Caco-2 (cell line): ENCODE measurements at regions not wholly inside any gene's neighbourhood (a gene's known extent, or its start where the extent isn't known, plus 50 kb on each side); places are given as distances from the start of the nearest gene placed in this dataset.

ENCODE experiments used
- BruUV-seq: library from RNA; stranded (reverse); fragments of 400-500 nt; replicated peaks from 2 replicates; lab custom pipeline; 2021; lab: Mats Ljungman, UMichigan
- CTCF ChIA-PET: fragments of 300-600 bp; sonication (Branson Sonifier 250); formaldehyde crosslinking; loops from one replicate; lab custom pipeline; 2022; ENCODE audit warnings: antibody characterized with exemption; lab: Charles Lee
- POLR2A ChIA-PET: fragments of 300-600 bp; sonication (Branson Sonifier 250); formaldehyde crosslinking; loops from one replicate; lab custom pipeline; 2022; ENCODE audit warnings: antibody characterized with exemption; lab: Charles Lee
- DNase-seq, 2 experiments: peaks; one replicate each; pipeline versions ENCODE4 v3.0.0 to v3.0.0-alpha.2; 2020 to 2022
- H3K27me3 ChIP-seq: replicated peaks from 2 replicates; pipeline ENCODE4 v1.6.0; 2011; ENCODE audit warnings: low read length; ENCODE audit not compliant: control insufficient read depth, insufficient read depth
- H3K36me3 ChIP-seq: 2 replicates; pipeline ENCODE4 v1.5.1; 2011; ENCODE audit warnings: low read length; ENCODE audit not compliant: control insufficient read depth, insufficient read depth
- H3K4me1 ChIP-seq: fragments of 250-450 bp; sonication (Bioruptor Pico); 2 replicates; pipeline ENCODE4 v1.5.1; 2020; ENCODE audit warnings: mild to moderate bottlenecking
- H3K4me3 ChIP-seq: 2 replicates; pipeline ENCODE4 v1.5.1; 2011; ENCODE audit warnings: low read depth, mild to moderate bottlenecking, control low read depth, low read length
- H3K9me3 ChIP-seq: fragments of 250-450 bp; sonication (Bioruptor Pico); 2 replicates; pipeline ENCODE4 v1.5.1; 2020; ENCODE audit warnings: mild to moderate bottlenecking, moderate library complexity
- H3K27ac Mint-ChIP-seq: one replicate; pipeline ENCODE4 v1.8.0; 2022; ENCODE audit warnings: mixed read lengths; ENCODE audit not compliant: unreplicated experiment
- H3K27me3 Mint-ChIP-seq: one replicate; pipeline ENCODE4 v1.8.0; 2022; ENCODE audit warnings: mixed read lengths; ENCODE audit not compliant: insufficient read depth, unreplicated experiment
- H3K36me3 Mint-ChIP-seq: one replicate; pipeline ENCODE4 v1.8.0; 2022; ENCODE audit warnings: mild to moderate bottlenecking, mixed read lengths; ENCODE audit not compliant: insufficient read depth, unreplicated experiment
- H3K4me1 Mint-ChIP-seq: one replicate; pipeline ENCODE4 v1.8.0; 2022; ENCODE audit warnings: low read depth, mixed read lengths; ENCODE audit not compliant: unreplicated experiment
- H3K4me3 Mint-ChIP-seq: one replicate; pipeline ENCODE4 v1.8.0; 2022; ENCODE audit warnings: mild to moderate bottlenecking, moderate library complexity, mixed read lengths; ENCODE audit not compliant: unreplicated experiment
- H3K9me3 Mint-ChIP-seq: one replicate; pipeline ENCODE4 v1.8.0; 2022; ENCODE audit warnings: mixed read lengths; ENCODE audit not compliant: unreplicated experiment
- intact Hi-C: fragments of 100-400 bp; cut with micrococcal nuclease; formaldehyde crosslinking; loops from one replicate; pipeline ENCODE4 v1.10.0; 2022; ENCODE audit not compliant: unreplicated experiment
- TF ChIP-seq, protein P1 (sequence below), 2 experiments: fragments of 200-600 bp in 1 of 2; IDR thresholded peaks; 1 replicate in 1 of 2; 2 replicates in 1 of 2; pipeline versions ENCODE4 v1.5.1 to v1.8.0; 2011 to 2022; ENCODE audit warnings: antibody characterized with exemption in 1 of 2, control low read depth in 1 of 2, inconsistent platforms in 1 of 2, low read depth in 1 of 2, low read length in 1 of 2, mild to moderate bottlenecking in 1 of 2, moderate library complexity in 1 of 2; ENCODE audit not compliant: insufficient read depth in 1 of 2, severe bottlenecking in 1 of 2, unreplicated experiment in 1 of 2

- Mint-ChIP-seq H3K27ac (no peak overlapping the region), H3K4me3 (no peak overlapping the region), H3K9me3 (no peaks in the 10 kb centered on the region), H3K4me1 (peaks cover 14% of the 10 kb centered on the region), H3K36me3 (no peaks in the 10 kb centered on the region), H3K27me3 (no peaks in the 10 kb centered on the region)
- intact Hi-C loops: no loop called here
- TF ChIP-seq, protein P1, sequence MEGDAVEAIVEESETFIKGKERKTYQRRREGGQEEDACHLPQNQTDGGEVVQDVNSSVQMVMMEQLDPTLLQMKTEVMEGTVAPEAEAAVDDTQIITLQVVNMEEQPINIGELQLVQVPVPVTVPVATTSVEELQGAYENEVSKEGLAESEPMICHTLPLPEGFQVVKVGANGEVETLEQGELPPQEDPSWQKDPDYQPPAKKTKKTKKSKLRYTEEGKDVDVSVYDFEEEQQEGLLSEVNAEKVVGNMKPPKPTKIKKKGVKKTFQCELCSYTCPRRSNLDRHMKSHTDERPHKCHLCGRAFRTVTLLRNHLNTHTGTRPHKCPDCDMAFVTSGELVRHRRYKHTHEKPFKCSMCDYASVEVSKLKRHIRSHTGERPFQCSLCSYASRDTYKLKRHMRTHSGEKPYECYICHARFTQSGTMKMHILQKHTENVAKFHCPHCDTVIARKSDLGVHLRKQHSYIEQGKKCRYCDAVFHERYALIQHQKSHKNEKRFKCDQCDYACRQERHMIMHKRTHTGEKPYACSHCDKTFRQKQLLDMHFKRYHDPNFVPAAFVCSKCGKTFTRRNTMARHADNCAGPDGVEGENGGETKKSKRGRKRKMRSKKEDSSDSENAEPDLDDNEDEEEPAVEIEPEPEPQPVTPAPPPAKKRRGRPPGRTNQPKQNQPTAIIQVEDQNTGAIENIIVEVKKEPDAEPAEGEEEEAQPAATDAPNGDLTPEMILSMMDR (IDR thresholded peaks at IDR 0.05; ENCODE audit: insufficient read depth in 1 of 2, low read depth in 1 of 2, low read length in 1 of 2, severe bottlenecking in 1 of 2, unreplicated experiment in 1 of 2): no peak
- Histone ChIP-seq H3K27me3 (no peaks in the 10 kb centered on the region), H3K4me1 (peaks cover 11% of the 10 kb centered on the region), H3K4me3 (no peak overlapping the region), H3K36me3 (no peaks in the 10 kb centered on the region), H3K9me3 (peaks cover 1% of the 10 kb centered on the region; the same call in 1 of the 2 replicates)
- no TSS peak for BruUV-seq
- ChIA-PET CTCF (no interaction called here), POLR2A (no interaction called here)
- DNase-seq: no peak
These were observed 50.4 kb upstream of the ASPRV1 start for GRCh38 chr2:70011786-70012185.

- DNase-seq: no peak
- BruUV-seq: no TSS peak
- intact Hi-C loops: no loop called here
- Histone ChIP-seq H3K9me3 (no peaks in the 10 kb centered on the region), H3K27me3 (no peaks in the 10 kb centered on the region), H3K36me3 (no peaks in the 10 kb centered on the region), H3K4me3 (no peak overlapping the region), H3K4me1 (peaks cover 11% of the 10 kb centered on the region)
- Mint-ChIP-seq H3K36me3 (no peaks in the 10 kb centered on the region), H3K4me1 (peaks cover 14% of the 10 kb centered on the region), H3K27ac (no peak overlapping the region), H3K27me3 (no peaks in the 10 kb centered on the region), H3K9me3 (no peaks in the 10 kb centered on the region), H3K4me3 (no peak overlapping the region)
- ChIA-PET POLR2A (no interaction called here), CTCF (no interaction called here)
- TF ChIP-seq, protein P1 (IDR thresholded peaks at IDR 0.05; ENCODE audit: insufficient read depth in 1 of 2, low read depth in 1 of 2, low read length in 1 of 2, severe bottlenecking in 1 of 2, unreplicated experiment in 1 of 2): no peak
These were observed 49.9 kb upstream of the ASPRV1 start for GRCh38 chr2:70011335-70011734.
